Kidney (tissue), 13 donors: ENCODE measurements at regions not wholly inside any gene's neighbourhood (a gene's known extent, or its start where the extent isn't known, plus 50 kb on each side); places are given as distances from the start of the nearest gene placed in this dataset.

Experiments
- DNase-seq, 5 donors: peaks; one replicate each; pipeline ENCODE4 v3.0.0-alpha.2; 2013 to 2020
- FAIRE-seq: peaks from 2 replicates; lab custom pipeline; 2012; peaks lifted over from hg19 to GRCh38; lab: Jason Lieb, UNC
- H3K27ac ChIP-seq, 2 donors: one replicate each; pipeline ENCODE4 v1.7.0; 2013; ENCODE audit warnings: low read depth in 2 of 2, low read length in 2 of 2, inconsistent platforms in 1 of 2
- H3K27me3 ChIP-seq: one replicate; pipeline ENCODE4 v1.7.1; 2013; ENCODE audit warnings: low read length, inconsistent platforms; ENCODE audit not compliant: control insufficient read depth, insufficient read depth
- H3K36me3 ChIP-seq, 3 donors: one replicate each; pipeline versions ENCODE4 v1.7.0 to v1.7.1; 2013; ENCODE audit warnings: low read length in 3 of 3, control low read depth in 1 of 3, inconsistent platforms in 1 of 3; ENCODE audit not compliant: insufficient read depth in 3 of 3, control insufficient read depth in 2 of 3
- H3K4me1 ChIP-seq, 3 donors: one replicate each; pipeline versions ENCODE4 v1.7.0 to v1.7.1; 2013; ENCODE audit warnings: low read length in 3 of 3, inconsistent platforms in 1 of 3, low read depth in 1 of 3; ENCODE audit not compliant: control insufficient read depth in 2 of 3, insufficient read depth in 2 of 3
- H3K4me3 ChIP-seq, 3 donors: one replicate each; pipeline versions ENCODE4 v1.7.0 to v1.8.1; 2013; ENCODE audit warnings: low read length in 3 of 3, control low read depth in 1 of 3, inconsistent platforms in 1 of 3
- H3K9ac ChIP-seq, 3 donors: one replicate each; pipeline versions ENCODE4 v1.7.0 to v1.7.1; 2013; ENCODE audit warnings: low read length in 3 of 3, control low read depth in 1 of 3, inconsistent platforms in 1 of 3
- H3K9me3 ChIP-seq, 3 donors: one replicate each; pipeline versions ENCODE4 v1.7.0 to v1.7.1; 2013; ENCODE audit warnings: low read length in 3 of 3, control low read depth in 1 of 3, inconsistent platforms in 1 of 3; ENCODE audit not compliant: control insufficient read depth in 2 of 3, insufficient read depth in 1 of 3
- intact Hi-C: fragments of 100-400 bp; cut with DNase I; formaldehyde crosslinking; loops from one replicate; pipeline ENCODE4 v1.11.1; 2022
- TF ChIP-seq, protein P1 (sequence below): IDR thresholded peaks from 3 replicates; pipeline ENCODE4 v1.5.1; 2012; ENCODE audit warnings: mild to moderate bottlenecking, moderate library complexity, borderline replicate concordance; ENCODE audit not compliant: insufficient read depth; ENCODE audit errors: extremely low read depth
- donor health status: control.
- donor health status: control.
- donor health status: control.
- donor health status: control.
- donor health status: control.
- donor health status: DM: yes; HTN: yes; CAD: no.
- donor health status: Normal renal cell carcinoma (clear cell type).

DNA sequence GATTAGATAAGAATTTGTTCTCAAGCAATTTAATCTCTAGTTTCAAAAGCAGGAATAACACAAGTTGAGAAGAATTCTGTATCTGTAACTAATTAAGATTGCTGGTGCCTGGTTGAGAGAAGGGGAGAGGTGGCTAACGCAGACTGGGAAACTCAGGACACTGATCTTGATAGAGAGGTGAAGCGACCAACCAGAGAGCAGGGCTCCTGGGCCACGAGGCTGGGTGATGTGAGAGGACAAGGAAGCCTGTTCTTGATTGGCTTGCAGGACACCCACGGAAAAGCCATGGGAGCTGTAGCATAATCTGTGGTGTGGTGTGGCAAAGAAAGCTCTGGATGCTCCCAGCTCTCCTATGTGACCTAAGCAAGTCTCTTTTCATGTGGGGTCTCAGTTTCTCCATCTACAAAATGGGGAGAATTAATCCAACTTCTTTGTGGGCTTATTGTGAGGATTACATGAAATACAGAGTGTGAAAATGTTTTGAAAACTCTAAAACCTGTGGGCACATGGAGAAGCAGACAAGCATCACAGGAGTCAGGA lies 594.1 kb upstream of the BRINP1 start:
- intact Hi-C loops = loop anchor here (10.0 kb wide), 1 partner anchor 409 kb away; no protein-coding TSS in a partner anchor
- Histone ChIP-seq H3K27ac (peak overlapping the region; percentile 26 to 59), H3K9ac (peak overlapping the region in 1 of 3 donors; percentile 23), H3K9me3 (no peaks in the 10 kb centered on the region), H3K36me3 (no peaks in the 10 kb centered on the region), H3K4me1 (peaks cover 0 to 15% (median 7%) of the 10 kb centered on the region in 3 donors), H3K27me3 (no peaks in the 10 kb centered on the region), H3K4me3 (peak overlapping the region in 1 of 3 donors; percentile 12)
- DNase-seq = peak in 3 of 5 donors; percentile 18 to 75 (median 34)
- TF ChIP-seq, protein P1, sequence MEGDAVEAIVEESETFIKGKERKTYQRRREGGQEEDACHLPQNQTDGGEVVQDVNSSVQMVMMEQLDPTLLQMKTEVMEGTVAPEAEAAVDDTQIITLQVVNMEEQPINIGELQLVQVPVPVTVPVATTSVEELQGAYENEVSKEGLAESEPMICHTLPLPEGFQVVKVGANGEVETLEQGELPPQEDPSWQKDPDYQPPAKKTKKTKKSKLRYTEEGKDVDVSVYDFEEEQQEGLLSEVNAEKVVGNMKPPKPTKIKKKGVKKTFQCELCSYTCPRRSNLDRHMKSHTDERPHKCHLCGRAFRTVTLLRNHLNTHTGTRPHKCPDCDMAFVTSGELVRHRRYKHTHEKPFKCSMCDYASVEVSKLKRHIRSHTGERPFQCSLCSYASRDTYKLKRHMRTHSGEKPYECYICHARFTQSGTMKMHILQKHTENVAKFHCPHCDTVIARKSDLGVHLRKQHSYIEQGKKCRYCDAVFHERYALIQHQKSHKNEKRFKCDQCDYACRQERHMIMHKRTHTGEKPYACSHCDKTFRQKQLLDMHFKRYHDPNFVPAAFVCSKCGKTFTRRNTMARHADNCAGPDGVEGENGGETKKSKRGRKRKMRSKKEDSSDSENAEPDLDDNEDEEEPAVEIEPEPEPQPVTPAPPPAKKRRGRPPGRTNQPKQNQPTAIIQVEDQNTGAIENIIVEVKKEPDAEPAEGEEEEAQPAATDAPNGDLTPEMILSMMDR = no peak
- no peak for FAIRE-seq

DNA sequence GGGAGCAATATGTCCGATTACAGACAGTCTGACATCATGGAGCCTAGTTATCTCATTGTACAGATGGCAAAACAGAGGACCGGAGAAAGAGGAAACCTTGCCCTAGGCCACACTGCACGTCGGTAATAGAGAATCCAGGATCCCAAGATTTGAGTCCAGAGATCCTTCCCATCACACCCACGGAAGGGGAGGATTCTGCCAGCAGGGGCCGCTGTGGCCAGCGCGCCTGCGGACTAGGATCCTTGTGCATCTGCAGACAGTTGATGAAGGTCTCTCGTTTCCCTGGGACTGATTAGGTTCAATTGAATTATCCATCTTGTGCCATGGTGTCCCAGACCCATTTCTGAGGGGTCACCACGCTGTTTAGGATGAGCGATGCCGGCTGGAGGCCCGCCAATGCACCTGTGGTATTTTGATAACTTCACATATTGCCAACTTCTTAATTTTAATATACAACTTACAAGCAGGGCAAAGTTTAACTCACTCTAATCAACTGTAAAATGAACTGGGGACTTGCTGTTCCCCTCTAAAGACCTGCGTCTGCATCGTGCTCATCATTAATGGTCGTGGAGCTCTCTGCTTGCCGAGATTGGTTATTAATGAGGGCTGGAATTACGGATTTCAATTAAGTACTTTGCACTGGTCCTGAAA lies 592.7 kb upstream of the BRINP1 start:
- peaks cover 0 to 15% (median 9%) of the 10 kb centered on the region in 3 donors for H3K4me1 ChIP-seq
- H3K36me3 ChIP-seq = no peaks in the 10 kb centered on the region
- FAIRE-seq = no peak
- DNase-seq = peak in 4 of 5 donors; percentile 28 to 59 (median 54)
- no peak overlapping the region for H3K4me3 ChIP-seq
- intact Hi-C loops = loop anchor here (10.0 kb wide), 1 partner anchor 407 kb away; no protein-coding TSS in a partner anchor
- H3K9ac ChIP-seq = no peak overlapping the region
- TF ChIP-seq, protein P1 = peak; percentile 67
- no peaks in the 10 kb centered on the region for H3K27me3 ChIP-seq
- no peaks in the 10 kb centered on the region for H3K9me3 ChIP-seq
- H3K27ac ChIP-seq = no peak overlapping the region

DNA sequence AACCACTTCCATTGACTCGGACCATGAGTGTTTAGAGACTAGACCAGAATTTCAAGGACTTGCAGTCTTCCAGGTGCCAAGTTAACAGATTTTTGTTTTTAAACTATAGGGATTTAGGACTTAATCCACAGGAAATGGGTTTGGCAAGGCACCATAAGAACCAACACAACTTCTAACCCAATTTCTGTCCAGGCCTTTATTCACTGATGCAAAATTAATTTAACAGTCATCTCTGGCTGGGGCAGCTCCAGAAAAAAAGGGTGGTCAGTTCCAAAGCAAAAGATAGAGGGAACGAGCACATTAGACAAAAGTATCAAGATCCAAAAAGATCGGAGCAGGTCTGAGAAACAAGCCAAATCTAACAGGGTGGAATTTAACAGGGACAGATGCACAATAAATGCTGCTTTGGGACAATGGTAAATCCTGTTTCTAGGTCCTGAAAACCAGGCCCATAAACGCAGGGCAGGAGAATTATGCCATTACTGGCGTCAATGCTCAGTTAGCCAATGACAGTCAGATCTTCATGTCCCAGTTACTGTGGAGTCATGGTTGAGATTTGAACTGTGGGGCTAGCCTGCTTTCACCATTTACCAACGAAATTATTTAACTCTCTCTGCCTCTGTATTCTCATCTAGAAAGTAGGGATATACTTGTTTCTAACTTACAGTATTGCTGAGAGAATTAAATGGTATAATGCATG lies 590.8 kb upstream of the BRINP1 start:
- FAIRE-seq = no peak
- Histone ChIP-seq H3K27me3 (no peaks in the 10 kb centered on the region), H3K9me3 (no peaks in the 10 kb centered on the region), H3K36me3 (no peaks in the 10 kb centered on the region), H3K27ac (no peak overlapping the region), H3K4me1 (peaks cover 0 to 15% (median 11%) of the 10 kb centered on the region in 3 donors), H3K4me3 (no peak overlapping the region), H3K9ac (no peak overlapping the region)
- intact Hi-C loops = loop anchor here (10.0 kb wide), 1 partner anchor 405 kb away; no protein-coding TSS in a partner anchor
- no peak for DNase-seq
- TF ChIP-seq, protein P1 = no peak
